GM19238 (cell line): ENCODE measurements at regions not wholly inside any gene's neighbourhood (a gene's known extent, or its start where the extent isn't known, plus 50 kb on each side); places are given as distances from the start of the nearest gene placed in this dataset.

ENCODE experiments used
- DNase-seq: peaks from one replicate; pipeline ENCODE4 v3.0.0; 2011; ENCODE audit warnings: low spot score; ENCODE audit not compliant: insufficient read length

DNA sequence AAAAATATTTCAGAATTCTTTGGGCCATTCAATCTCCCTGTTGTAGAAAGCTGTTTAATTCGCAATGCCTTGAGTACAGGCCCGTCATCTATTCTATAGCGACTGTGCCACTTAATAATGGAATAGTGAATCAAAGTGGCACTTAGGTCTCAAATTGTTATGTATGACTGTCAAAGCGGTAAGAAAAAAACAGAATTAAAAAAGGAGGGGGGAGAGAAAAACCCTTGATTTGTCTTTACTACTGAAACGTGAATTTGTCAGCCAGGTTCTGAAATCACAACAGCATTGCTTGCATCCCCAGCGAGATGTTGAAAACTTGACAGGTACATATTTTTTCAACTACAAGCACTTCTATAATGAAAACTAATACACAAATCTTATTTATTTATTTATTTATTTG lies 320.9 kb downstream of the TFEC start:
- DNase-seq = no peak

DNA sequence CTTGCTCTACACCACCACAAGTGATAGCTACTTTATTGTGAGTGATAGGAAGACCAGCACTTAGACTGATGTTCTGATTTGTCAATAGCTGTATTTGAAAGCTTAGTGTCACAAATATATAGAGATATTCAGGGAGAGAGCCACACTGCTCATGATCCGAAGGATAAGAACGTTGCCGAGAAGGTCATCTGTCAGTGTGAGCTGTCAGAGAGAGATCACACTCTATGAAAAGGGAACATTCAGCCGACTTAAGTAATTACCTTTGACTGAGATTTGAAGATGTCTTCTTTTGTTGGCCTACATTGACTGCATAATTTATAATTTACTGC lies 322.6 kb downstream of the TFEC start:
- no peak for DNase-seq

DNA sequence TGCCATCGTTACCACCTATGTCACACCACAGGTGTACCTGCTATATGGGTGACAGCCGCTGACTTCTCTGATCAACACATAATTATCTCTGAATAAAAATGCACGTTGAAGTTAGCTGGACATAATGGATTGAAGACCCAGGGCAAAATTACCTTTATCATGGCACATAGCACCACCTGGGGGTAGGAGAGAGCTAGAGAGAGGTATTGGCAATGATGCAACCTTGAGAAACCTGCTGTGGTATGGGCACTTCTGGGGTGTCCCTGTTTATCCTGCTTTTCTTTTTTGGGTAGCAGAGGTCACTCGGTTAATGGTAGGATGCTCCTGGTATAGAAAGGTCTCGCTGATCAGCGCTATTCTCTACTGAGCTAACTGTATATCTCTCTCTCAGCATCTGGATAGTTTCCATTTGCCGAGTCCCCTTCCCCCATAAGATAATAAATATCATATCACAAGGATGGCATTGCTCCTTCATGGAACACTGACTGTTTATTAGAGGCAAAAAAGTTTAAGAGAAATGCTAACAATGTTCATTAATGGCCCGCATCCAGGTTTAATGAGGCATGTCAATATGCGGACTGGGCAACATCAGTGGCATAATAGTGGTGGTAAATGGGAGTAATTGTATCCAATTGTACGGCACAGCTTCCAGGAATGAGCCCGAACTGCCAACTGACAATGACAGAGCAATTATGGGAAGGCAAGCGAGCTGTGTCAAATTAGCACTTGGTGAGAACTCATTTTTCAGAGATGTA lies 323.1 kb downstream of the TFEC start:
- DNase-seq = no peak

DNA sequence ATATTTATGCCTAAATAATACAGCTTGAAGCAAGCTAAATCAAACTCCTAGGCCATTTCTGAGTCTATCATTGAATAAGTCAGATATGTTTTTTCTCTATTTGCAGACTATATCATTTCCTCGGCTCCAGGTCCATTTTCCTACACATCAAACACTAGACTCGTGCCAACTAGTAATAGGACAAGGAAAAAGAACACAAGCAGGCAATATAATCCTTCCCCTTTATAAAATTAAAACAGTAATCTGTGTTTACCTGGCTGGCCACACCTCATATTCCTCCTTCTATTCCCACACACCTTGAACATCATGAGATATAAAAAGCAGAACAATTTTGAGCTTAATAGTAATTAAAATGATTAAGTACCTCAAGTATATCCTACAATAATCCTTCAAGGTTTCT lies 325.7 kb downstream of the TFEC start:
- no peak for DNase-seq

DNA sequence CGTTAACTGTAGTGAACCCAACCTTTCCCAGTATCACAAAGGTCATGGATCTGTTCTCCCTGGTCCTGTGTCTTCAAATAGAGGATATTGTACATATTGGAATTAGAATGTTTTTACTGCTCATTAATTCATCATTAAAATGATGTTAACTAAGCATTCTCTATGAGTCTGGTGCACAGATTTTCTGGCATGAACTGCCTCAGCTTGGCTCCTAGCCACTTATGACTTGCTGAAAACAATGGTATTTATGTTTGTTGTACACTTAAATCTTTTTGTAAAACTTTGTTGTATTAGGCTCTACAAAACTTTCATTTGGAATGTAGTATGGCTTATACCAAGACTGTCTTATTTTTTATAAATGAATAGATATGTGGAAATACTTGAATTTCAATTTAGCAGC lies 329.4 kb downstream of the TFEC start:
- DNase-seq = no peak

DNA sequence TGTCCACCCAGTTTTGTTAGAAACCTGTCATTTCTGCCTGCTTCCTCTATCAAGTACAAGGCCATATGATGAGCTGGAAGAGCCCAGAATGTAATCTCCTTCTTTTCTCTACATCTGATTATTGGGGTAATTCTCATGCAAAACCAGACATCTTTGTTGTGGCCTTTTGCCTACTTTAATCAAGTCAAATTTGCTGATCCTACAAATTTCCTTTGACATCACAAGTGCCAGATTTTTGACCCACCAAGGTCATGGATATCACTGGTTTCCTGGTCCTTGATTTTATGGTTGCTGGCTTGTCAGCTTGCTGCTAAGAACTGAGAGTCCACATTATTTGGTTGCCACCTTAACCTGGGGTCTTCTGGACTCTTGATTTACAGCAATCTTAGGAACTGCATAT lies 336.1 kb downstream of the TFEC start:
- no peak for DNase-seq

DNA sequence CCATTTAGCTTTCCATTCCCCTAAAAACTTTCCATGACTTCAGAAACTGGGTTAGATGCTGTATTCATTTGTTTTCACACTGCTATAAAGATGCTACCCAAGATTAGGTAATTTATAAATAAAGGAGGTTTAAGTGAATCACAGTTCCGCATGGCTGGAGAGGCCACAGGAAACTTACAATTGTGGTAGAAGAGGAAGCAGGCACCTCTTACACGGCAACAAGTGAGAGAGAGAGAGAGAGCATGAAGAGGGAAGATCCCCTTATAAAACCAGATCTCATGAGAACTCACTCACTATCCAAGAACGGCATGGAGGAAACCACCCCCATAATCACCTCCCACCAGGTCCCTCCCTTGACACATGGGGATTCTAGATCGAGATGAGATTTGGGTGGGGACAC lies 336.8 kb downstream of the TFEC start:
- no peak for DNase-seq

DNA sequence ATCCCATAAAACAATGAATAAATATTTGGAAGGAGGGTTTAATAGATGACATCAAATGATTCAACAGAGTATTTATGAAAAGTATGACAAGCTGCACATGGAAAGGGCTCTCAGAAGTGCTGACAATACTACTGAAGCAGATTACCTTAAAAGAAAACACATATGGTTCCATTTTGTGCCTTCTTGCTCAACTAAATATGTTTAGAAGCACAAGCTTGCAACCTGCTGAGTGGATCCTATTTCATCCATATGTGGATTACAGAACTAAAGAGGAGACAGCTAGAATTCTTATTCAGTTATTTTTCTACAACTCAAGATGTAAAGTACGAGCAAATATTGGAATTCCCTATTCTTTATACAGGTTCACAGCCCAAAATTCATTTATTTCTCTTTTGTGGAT lies 340.6 kb downstream of the TFEC start:
- DNase-seq = no peak

DNA sequence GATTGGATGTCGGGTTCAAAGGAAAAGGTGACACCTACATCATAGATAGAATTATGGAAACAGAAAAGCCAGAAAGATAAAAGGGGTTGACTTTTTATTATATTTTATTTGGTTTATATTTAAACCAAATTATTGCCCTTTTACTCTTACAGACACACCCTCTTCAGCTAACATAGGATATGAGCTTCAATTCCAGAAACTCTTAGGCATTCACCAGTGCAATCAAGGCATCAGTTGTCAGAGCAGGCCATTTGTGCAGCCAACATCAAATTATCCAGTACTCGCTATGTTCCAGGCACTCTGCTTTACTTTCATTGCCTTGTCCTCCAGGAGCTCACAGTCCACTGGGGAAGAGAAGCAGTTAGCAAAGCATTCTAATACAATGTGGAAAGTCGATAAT lies 347.5 kb downstream of the TFEC start:
- no peak for DNase-seq

DNA sequence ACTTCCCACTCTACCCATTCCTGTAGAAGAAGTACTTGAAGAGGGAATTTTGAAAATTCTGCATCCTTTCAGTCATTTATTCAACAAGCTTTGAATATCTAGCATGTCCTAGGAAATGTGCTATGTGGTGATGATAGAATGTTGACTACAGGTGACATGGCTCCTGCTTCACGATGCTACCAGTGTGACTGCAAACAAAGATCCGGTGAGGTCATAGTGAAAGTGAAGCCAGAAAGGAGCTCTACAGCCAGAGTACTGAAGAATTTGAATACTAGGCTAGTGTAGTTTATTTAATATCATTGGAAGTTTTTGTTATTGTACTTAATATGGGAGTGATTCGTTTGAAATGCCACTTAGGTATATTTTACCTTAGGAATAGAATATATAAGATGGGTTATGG lies 348.1 kb downstream of the TFEC start:
- DNase-seq = no peak

DNA sequence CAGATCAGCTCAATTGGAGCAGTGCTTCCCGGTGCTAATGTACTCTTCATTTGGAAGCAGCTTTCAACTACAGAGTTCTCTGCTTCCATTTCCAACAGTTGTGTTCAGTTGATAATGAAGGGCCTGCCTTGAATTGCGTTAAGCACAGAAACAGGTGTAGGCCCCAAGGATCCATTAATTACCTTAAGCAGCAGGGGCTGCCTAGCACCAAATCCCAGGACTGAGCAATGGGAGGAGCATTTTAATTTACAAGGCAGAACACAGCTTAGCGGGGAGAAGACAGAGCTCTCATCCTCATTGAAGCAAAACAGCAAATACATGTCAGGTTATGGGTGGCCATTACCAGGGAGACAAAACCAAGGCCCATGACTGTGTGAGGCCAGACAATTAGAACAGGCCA lies 349.6 kb downstream of the TFEC start:
- no peak for DNase-seq

DNA sequence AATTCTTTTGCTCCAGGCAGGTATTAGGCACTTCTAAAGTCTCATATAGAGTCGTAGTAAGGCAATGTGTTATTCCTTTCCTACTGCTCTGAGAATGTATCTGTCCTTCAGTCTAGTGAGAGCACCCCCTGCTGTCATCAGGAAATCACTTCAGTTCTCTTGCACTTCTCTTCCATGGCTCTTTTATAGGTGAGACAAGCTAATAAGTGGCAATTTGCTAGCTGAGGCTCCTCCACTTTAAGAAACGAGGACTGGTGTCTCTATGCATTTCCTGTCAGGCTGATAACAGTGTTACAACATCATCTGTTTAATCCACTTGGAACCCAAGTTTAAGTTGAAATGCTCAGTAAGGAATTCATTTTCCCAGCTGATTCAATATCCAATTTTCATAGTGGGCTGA lies 350.6 kb downstream of the TFEC start:
- DNase-seq = no peak

DNA sequence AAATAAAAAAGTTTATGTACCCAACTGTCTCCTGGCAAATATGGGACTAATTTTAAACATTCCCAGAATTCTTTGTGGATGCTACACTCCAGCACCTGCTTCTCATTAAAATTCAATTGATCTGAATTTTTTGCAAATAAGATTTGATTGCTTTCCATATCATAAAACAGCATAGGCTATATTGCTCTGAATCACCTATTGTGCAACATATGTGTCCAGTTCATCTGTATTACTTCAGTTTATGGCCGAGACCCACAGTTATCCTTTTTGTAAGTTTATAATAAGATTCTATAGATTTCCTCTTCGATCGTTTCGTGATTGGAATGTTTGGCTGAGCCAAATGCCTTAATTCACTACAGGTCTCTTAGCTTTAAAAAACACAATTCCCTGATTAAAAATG lies 351.1 kb downstream of the TFEC start:
- DNase-seq = no peak

DNA sequence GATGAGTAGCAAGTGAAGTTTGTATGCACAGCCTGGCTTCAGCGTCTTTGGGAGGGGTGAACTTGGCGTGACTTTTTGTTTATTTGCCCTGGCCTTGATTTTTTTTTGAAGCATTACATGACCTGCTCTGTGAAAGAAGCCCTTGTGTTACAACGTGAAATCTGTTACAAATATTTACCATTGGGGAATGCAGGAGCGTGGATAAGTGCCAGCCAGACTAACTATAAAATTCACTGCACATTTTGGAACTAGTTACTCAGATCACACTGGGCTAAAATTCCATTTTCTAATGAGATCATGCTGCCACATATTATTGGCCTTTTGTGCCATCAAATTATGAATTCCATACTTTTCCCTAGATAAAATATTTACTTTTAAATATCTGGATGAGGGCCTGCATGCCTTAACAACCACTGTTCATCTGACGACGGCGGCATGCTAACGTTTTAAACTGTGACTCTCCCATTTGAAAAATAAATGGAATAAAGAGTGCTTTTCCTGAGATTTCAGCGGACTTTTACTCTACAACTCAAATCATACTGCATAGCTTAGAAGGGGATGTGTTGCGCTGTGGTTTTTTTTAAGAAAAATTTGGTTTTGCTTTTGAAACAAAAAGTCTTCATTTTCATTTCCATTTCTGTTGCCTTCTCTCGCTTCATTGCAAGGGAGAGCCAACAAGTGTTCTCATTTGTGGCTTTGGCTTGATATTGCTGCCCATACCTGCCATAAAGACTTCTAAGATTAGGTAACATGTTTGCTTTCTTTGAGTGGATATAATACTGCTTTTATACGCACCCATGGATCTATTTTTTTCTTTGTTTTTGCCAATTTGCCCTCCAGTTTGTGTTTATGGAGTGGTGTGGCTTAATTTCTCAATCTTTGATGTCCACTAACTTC lies 352.2 kb downstream of the TFEC start:
- DNase-seq = no peak

DNA sequence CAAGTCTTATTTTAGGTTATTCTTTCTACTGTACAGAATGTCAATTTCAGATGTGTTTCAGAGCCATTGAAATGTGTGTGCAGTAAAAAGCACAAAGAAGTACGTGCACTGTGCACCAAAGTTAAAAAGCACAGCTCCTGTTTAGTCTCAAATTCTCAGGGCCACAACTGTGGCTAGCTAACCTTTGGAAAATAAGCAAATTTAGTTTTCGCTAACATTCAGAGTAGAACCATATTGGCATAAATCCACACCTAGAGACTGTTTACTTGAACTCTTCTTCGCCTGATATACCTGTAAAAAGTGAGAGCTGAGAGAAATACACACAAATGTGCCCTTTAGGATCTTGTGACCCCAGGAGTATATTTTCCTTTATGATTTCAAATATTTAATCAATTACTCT lies 353.9 kb downstream of the TFEC start:
- no peak for DNase-seq

DNA sequence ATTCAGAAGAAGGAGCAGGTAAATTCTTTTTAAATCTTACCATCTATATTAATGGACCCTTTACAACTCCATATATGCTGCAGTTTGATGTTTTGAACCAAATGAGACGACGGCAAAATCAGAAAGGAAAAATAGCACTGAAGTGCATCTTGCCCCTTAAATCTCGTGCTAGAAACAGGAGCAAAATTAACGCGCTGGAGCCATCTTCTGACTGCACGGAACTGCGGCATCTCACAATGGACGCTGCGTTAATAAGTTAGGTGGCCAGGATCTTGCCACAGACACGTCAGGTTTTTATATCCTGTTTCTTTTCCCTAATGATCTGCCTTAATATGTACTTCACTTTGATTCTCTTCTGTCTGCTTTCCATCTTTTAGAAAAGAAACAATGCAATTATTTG lies 354.5 kb downstream of the TFEC start:
- DNase-seq = no peak

DNA sequence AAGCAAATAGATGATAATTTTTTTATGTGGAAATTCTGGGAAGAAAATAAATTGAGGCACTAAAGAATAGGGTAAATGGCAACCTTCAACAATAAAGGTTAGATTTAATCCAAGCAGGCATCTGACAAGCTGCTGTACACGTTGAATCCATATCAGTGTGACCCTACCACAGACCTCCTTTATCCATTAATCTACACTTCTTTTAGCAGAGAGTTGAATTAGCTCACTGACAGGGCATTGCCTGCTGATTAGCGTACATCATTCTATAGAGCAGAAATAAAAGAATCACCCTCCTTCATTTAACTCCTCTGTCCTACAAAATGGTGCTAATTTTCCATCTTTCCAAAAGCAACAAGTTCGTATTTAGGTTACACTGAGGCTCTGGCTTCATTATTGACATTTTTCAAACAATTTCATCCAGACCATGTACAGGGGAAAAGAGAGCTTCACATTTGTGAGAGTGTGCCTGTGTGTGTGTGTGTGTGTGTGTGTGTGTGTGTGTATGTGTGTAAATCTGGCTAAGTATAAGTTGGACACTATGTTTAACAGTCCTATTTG lies 356.0 kb downstream of the TFEC start:
- DNase-seq = no peak

DNA sequence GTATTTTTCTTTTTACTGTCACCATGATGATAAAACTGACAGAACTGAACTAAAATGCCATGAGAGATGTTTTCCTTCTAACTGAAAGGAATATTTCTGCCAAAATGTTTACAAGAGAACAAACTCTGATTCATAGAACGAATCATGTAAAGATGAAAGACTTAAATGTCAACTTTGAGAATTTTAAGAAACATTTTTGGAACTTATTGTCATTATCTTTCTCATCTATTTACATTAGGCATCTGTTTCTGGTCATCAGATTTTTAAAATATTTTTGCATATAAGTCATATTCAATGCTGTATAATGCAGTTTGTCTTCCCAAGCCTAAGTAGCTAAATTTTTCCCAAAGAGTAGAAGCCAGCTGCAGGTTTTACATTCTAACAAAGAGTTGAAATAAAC lies 358.5 kb downstream of the TFEC start:
- no peak for DNase-seq

DNA sequence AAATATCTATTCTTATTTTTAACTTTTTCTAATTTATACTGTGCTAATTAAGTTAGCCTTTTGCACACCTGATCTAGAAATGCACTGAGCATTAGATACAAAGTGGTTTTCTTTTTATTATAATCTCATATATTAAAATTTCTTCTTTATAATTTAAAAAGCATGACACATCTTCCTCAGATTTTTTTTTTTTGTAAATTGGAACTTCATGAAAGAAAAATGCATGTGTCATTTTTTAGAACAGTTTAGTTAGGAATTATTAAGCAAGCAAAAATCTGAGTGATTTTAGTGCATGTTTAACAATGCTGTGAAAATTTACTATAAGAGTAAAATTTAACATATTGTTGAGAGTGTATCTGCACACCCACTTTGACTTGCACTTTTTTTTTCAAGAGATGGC lies 367.9 kb downstream of the TFEC start:
- no peak for DNase-seq

DNA sequence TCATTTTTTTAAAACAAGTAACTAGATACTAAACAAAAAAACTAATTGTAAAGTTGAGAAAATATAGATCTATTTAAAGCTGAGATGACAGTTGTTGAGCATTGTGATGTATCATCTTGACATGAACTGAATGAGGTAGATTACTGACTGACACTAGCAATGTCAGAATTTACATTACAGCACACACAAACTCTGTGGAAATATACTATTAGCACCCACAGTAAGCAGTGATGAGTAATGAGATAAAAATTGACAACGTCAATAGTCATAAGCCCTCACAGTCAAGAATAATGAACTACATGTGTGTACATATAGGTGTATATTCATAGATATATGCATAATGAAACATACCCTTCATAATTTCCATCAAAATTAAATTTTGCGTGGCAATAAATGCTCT lies 368.4 kb downstream of the TFEC start:
- no peak for DNase-seq

DNA sequence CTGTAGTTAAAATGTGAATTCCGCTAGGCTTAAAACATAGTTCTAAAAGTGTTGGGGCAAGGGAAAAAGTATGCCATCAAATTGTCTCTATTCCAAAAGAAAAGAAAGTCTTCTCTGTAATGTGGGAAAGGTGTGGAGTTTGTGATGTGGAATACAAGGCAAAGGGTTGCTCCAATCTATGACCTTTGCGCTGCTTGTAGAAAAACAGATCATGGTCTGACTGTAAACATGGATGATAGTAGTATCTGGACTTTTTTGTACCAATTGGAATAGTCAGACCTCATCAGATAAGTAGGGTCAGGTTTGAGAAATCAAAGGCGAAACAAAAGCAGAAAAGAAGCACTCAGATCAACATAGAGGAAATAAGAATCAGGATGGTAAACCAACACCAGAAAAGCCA lies 372.3 kb downstream of the TFEC start:
- DNase-seq = no peak

DNA sequence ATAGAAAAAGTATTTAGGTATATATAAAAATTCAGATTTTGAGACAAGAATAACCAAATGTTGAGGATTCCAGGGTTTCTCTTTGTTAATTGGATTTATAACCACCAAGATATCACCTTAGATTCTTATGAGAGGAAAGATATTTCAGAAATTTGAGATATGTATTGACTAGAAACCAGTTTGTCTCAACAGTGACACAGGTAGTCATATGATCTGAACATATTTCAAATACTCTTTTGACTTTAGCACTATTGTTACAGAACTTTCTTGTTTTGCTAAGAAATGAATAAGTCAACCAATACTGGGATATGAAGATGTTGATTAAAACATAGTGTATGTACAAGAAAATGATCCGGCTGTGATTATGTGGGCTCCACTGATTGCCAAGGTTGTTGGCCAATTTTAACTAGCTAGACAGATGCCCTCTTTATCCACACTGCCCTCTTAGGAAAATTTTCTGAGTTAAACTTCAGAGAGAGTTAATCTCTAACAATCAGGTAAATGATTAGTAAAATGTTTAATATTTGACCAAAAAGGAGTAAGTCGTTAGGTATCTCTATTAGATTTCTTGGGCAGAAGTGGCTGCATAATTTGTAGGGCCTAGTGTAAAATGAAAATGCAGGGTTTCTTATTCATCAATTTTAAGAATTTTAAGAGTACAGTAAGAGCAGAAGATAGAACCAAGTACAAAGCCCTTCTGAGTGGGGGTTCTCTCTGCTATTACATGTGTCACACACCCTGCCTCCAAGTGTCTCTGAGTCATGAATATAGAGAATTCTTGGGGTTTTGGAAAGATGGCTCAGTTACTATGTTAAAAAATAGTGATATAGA lies 376.0 kb downstream of the TFEC start:
- no peak for DNase-seq
